H9 (cell line): ENCODE measurements at regions not wholly inside any gene's neighbourhood (a gene's known extent, or its start where the extent isn't known, plus 50 kb on each side); places are given as distances from the start of the nearest gene placed in this dataset.

Source experiments
- DNase-seq: peaks from one replicate; pipeline ENCODE4 v3.0.0-alpha.2; 2017
- H2AFZ ChIP-seq: one replicate; pipeline ENCODE4 v1.6.1; 2013; ENCODE audit warnings: mild to moderate bottlenecking, low read length, control low read depth, moderate library complexity
- H2AK5ac ChIP-seq: 2 replicates; pipeline ENCODE4 v1.6.1; 2013; ENCODE audit warnings: low read length, control low read depth, mixed read lengths; ENCODE audit not compliant: insufficient read length
- H2BK120ac ChIP-seq: one replicate; pipeline ENCODE4 v1.6.1; 2013; ENCODE audit warnings: low read depth, mild to moderate bottlenecking, low read length, control low read depth, inconsistent platforms; ENCODE audit not compliant: poor library complexity, severe bottlenecking
- H2BK12ac ChIP-seq: 2 replicates; pipeline ENCODE4 v1.6.1; 2013; ENCODE audit warnings: low read length, control low read depth, mixed read lengths, low read depth; ENCODE audit not compliant: insufficient read length
- H2BK15ac ChIP-seq: 2 replicates; pipeline ENCODE4 v1.6.1; 2013; ENCODE audit warnings: low read depth, low read length, control low read depth
- H2BK20ac ChIP-seq: one replicate; pipeline ENCODE4 v1.6.1; 2013; ENCODE audit warnings: low read depth, mild to moderate bottlenecking, low read length, control low read depth, inconsistent platforms; ENCODE audit not compliant: poor library complexity, severe bottlenecking
- H2BK5ac ChIP-seq: 2 replicates; pipeline ENCODE4 v1.6.1; 2013; ENCODE audit warnings: low read length, control low read depth, mixed read lengths; ENCODE audit not compliant: insufficient read length
- H3K14ac ChIP-seq: 2 replicates; pipeline ENCODE4 v1.6.1; 2013; ENCODE audit warnings: low read length, control low read depth; ENCODE audit not compliant: insufficient read depth
- H3K18ac ChIP-seq: 2 replicates; pipeline ENCODE4 v1.6.1; 2013; ENCODE audit warnings: low read depth, mild to moderate bottlenecking, mixed read lengths, low read length, control low read depth; ENCODE audit not compliant: insufficient read length
- H3K23ac ChIP-seq: 2 replicates; pipeline ENCODE4 v1.6.1; 2013; ENCODE audit warnings: low read length, control low read depth, mixed read lengths, low read depth; ENCODE audit not compliant: insufficient read length
- H3K23me2 ChIP-seq: 2 replicates; pipeline ENCODE4 v1.6.1; 2013; ENCODE audit warnings: low read depth, mild to moderate bottlenecking, mixed read lengths, low read length, control low read depth; ENCODE audit not compliant: insufficient read length, poor library complexity, severe bottlenecking
- H3K27ac ChIP-seq: 2 replicates; pipeline ENCODE4 v1.5.1; 2013; ENCODE audit warnings: low read length, control low read depth, mixed read lengths, low read depth; ENCODE audit not compliant: insufficient read length
- H3K27me3 ChIP-seq: 2 replicates; pipeline ENCODE4 v1.6.1; 2013; ENCODE audit warnings: low read length, control low read depth, inconsistent platforms; ENCODE audit not compliant: insufficient read depth
- H3K4ac ChIP-seq: 2 replicates; pipeline ENCODE4 v1.6.1; 2013; ENCODE audit warnings: low read depth, mild to moderate bottlenecking, control low read depth, inconsistent platforms, low read length, moderate library complexity
- H3K4me1 ChIP-seq: 2 replicates; pipeline ENCODE4 v1.6.1; 2013; ENCODE audit warnings: low read length, control low read depth, inconsistent platforms; ENCODE audit not compliant: insufficient read depth
- H3K4me2 ChIP-seq: 2 replicates; pipeline ENCODE4 v1.6.1; 2013; ENCODE audit warnings: low read length, control low read depth, mixed read lengths; ENCODE audit not compliant: insufficient read length, insufficient read depth
- H3K56ac ChIP-seq: 2 replicates; pipeline ENCODE4 v1.6.1; 2013; ENCODE audit warnings: low read depth, mild to moderate bottlenecking, mixed read lengths, low read length, control low read depth; ENCODE audit not compliant: insufficient read length
- H3K79me1 ChIP-seq: 2 replicates; pipeline ENCODE4 v1.6.1; 2013; ENCODE audit warnings: low read depth, mild to moderate bottlenecking, moderate library complexity, low read length, control low read depth, inconsistent platforms; ENCODE audit not compliant: insufficient read depth, poor library complexity, severe bottlenecking
- H3K79me2 ChIP-seq: 2 replicates; pipeline ENCODE4 v1.6.1; 2013; ENCODE audit warnings: low read length, control low read depth, inconsistent platforms; ENCODE audit not compliant: insufficient read depth
- H3K9ac ChIP-seq: 2 replicates; pipeline ENCODE4 v1.6.1; 2013; ENCODE audit warnings: low read length, control low read depth, mixed read lengths; ENCODE audit not compliant: insufficient read length; ENCODE audit errors: extremely low read depth
- H3K9me3 ChIP-seq: one replicate; pipeline ENCODE4 v1.6.1; 2013; ENCODE audit warnings: low read depth, low read length, inconsistent platforms; ENCODE audit not compliant: control insufficient read depth
- H3T11ph ChIP-seq: one replicate; pipeline ENCODE4 v1.6.1; 2013; ENCODE audit warnings: mild to moderate bottlenecking, low read length, control low read depth, inconsistent platforms
- H4K20me1 ChIP-seq: one replicate; pipeline ENCODE4 v1.6.1; 2013; ENCODE audit not compliant: control insufficient read depth, insufficient read length, insufficient read depth
- H4K5ac ChIP-seq: 2 replicates; pipeline ENCODE4 v1.6.1; 2013; ENCODE audit warnings: low read depth, mild to moderate bottlenecking, mixed read lengths, low read length, control low read depth; ENCODE audit not compliant: insufficient read length
- H4K8ac ChIP-seq: replicated peaks from 2 replicates; pipeline ENCODE4 v1.6.1; 2013; ENCODE audit warnings: low read length, control low read depth, mixed read lengths, low read depth; ENCODE audit not compliant: insufficient read length
- H4K91ac ChIP-seq: 2 replicates; pipeline ENCODE4 v1.6.1; 2013; ENCODE audit warnings: low read depth, mild to moderate bottlenecking, moderate library complexity, mixed read lengths, low read length, control low read depth; ENCODE audit not compliant: insufficient read length
- H3K27ac Mint-ChIP-seq, 3 experiments: 2 replicates in 2 of 3; 3 replicates in 1 of 3; pipeline ENCODE4 v1.8.0; 2020 to 2021; ENCODE audit warnings: mixed read lengths in 3 of 3, mild to moderate bottlenecking in 1 of 3, moderate library complexity in 1 of 3
- H3K27me3 Mint-ChIP-seq: 2 replicates; pipeline ENCODE4 v1.8.0; 2021; ENCODE audit warnings: low read depth, mild to moderate bottlenecking, moderate library complexity, mixed read lengths
- H3K36me3 Mint-ChIP-seq, 3 experiments: 2 replicates in 2 of 3; 3 replicates in 1 of 3; pipeline ENCODE4 v1.8.0; 2020 to 2021; ENCODE audit warnings: low read depth in 3 of 3, mixed read lengths in 3 of 3; ENCODE audit not compliant: insufficient read depth in 1 of 3
- H3K4me1 Mint-ChIP-seq, 2 experiments: 2 replicates each; pipeline ENCODE4 v1.8.0; 2020; ENCODE audit warnings: mixed read lengths in 2 of 2
- H3K4me3 Mint-ChIP-seq, 2 experiments: 2 replicates in 1 of 2; 3 replicates in 1 of 2; pipeline ENCODE4 v1.8.0; 2020 to 2021; ENCODE audit warnings: mild to moderate bottlenecking in 2 of 2, mixed read lengths in 2 of 2, moderate library complexity in 1 of 2
- H3K9me3 Mint-ChIP-seq, 2 experiments: 2 replicates in 1 of 2; 3 replicates in 1 of 2; pipeline ENCODE4 v1.8.0; 2020; ENCODE audit warnings: mild to moderate bottlenecking in 2 of 2, mixed read lengths in 2 of 2, moderate library complexity in 1 of 2
- WGBS: extraction: QIAGEN DNeasy Blood & Tissue Kit; methylation state at CpG from one replicate; pipeline ENCODE4 v1.1.7; 2013; ENCODE audit warnings: missing lambda C conversion rate, low lambda C conversion rate, mixed read lengths; ENCODE audit not compliant: insufficient read length; ENCODE audit errors: extremely low coverage; 5-methylcytosine and 5-hydroxymethylcytosine counted together
- TF ChIP-seq, protein P1 (sequence below): fragments of 200-600 bp; sonication (generic); conservative IDR thresholded peaks from 3 replicates; pipeline ENCODE4 v1.8.0; 2021; ENCODE audit warnings: antibody characterized with exemption, mild to moderate bottlenecking

DNA sequence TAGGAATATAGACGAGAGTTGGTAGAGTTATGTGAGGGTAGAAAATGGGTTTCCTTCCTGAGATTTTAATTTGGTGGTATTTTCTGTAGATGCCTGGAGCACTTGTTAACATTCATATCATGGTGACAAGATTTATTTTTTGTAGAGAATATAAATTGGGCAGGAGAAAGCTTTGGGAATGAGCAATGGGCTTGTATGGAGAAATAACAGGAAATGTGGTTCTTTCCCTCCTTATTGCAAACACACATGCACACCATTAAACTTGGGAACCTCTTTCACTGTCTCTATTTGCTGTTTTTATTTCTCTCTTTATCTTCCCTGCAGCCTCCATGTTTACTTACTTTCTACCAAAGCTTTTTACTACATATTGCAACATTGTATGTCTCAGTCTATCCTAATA, 1653.6 kb downstream of the OLFM4 start:
- Mint-ChIP-seq H3K4me1 (no peaks in the 10 kb centered on the region), H3K27ac (no peak overlapping the region), H3K9me3 (peaks cover 12 to 29% of the 10 kb centered on the region in 2 experiments), H3K27me3 (no peaks in the 10 kb centered on the region), H3K36me3 (peaks cover 13 to 36% (median 15%) of the 10 kb centered on the region in 3 experiments), H3K4me3 (no peak overlapping the region)
- no peak overlapping the region for H2BK15ac ChIP-seq
- H3K56ac ChIP-seq = no peak overlapping the region
- H3K18ac ChIP-seq = no peak overlapping the region
- 100% methylated on average over 1 of the region's 1 CpG for WGBS
- no peak overlapping the region for H3T11ph ChIP-seq
- H4K20me1 ChIP-seq = no peaks in the 10 kb centered on the region
- TF ChIP-seq, protein P1, sequence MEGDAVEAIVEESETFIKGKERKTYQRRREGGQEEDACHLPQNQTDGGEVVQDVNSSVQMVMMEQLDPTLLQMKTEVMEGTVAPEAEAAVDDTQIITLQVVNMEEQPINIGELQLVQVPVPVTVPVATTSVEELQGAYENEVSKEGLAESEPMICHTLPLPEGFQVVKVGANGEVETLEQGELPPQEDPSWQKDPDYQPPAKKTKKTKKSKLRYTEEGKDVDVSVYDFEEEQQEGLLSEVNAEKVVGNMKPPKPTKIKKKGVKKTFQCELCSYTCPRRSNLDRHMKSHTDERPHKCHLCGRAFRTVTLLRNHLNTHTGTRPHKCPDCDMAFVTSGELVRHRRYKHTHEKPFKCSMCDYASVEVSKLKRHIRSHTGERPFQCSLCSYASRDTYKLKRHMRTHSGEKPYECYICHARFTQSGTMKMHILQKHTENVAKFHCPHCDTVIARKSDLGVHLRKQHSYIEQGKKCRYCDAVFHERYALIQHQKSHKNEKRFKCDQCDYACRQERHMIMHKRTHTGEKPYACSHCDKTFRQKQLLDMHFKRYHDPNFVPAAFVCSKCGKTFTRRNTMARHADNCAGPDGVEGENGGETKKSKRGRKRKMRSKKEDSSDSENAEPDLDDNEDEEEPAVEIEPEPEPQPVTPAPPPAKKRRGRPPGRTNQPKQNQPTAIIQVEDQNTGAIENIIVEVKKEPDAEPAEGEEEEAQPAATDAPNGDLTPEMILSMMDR = no peak
- no peak overlapping the region for H3K27ac ChIP-seq
- H2BK120ac ChIP-seq = no peak overlapping the region
- DNase-seq = no peak
- H3K9me3 ChIP-seq = no peaks in the 10 kb centered on the region
- H3K79me1 ChIP-seq = no peaks in the 10 kb centered on the region
- no peak overlapping the region for H2BK20ac ChIP-seq
- H3K4ac ChIP-seq = no peak overlapping the region
- no peaks in the 10 kb centered on the region for H3K79me2 ChIP-seq
- H3K14ac ChIP-seq = no peak overlapping the region
- H2BK12ac ChIP-seq = no peak overlapping the region
- H3K23ac ChIP-seq = no peak overlapping the region
- H4K91ac ChIP-seq = no peak overlapping the region
- H3K9ac ChIP-seq = no peak overlapping the region
- H2BK5ac ChIP-seq = no peak overlapping the region
- no peak overlapping the region for H2AFZ ChIP-seq
- H2AK5ac ChIP-seq = no peak overlapping the region
- H4K5ac ChIP-seq = no peak overlapping the region
- no peaks in the 10 kb centered on the region for H3K23me2 ChIP-seq
- no peak overlapping the region for H3K4me2 ChIP-seq
- H3K27me3 ChIP-seq = no peaks in the 10 kb centered on the region
- H4K8ac ChIP-seq = no peak overlapping the region
- no peaks in the 10 kb centered on the region for H3K4me1 ChIP-seq
